ENCODE measurements at regions not wholly inside any gene's neighbourhood (a gene's known extent, or its start where the extent isn't known, plus 50 kb on each side); places are given as distances from the start of the nearest gene placed in this dataset.

GRCh38 chr11:45512471-45513148, 152.8 kb downstream of the CHST1 start:
- TF ChIP-seq, protein P1, sequence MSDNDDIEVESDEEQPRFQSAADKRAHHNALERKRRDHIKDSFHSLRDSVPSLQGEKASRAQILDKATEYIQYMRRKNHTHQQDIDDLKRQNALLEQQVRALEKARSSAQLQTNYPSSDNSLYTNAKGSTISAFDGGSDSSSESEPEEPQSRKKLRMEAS (IDR thresholded peaks at IDR 0.05) = no peak
- TF ChIP-seq FOXA1 (IDR thresholded peaks at IDR 0.05) (no peak), HNF4G (IDR thresholded peaks at IDR 0.05) (no peak), ZBTB33 (IDR thresholded peaks at IDR 0.05) (no peak), REST (IDR thresholded peaks at IDR 0.05) (no peak), SP1 (IDR thresholded peaks at IDR 0.05) (no peak), GABPA (IDR thresholded peaks at IDR 0.05 in 1 of 2, conservative IDR thresholded peaks at IDR 0.05 in 1 of 2) (no peak)
- TF ChIP-seq, protein P2, sequence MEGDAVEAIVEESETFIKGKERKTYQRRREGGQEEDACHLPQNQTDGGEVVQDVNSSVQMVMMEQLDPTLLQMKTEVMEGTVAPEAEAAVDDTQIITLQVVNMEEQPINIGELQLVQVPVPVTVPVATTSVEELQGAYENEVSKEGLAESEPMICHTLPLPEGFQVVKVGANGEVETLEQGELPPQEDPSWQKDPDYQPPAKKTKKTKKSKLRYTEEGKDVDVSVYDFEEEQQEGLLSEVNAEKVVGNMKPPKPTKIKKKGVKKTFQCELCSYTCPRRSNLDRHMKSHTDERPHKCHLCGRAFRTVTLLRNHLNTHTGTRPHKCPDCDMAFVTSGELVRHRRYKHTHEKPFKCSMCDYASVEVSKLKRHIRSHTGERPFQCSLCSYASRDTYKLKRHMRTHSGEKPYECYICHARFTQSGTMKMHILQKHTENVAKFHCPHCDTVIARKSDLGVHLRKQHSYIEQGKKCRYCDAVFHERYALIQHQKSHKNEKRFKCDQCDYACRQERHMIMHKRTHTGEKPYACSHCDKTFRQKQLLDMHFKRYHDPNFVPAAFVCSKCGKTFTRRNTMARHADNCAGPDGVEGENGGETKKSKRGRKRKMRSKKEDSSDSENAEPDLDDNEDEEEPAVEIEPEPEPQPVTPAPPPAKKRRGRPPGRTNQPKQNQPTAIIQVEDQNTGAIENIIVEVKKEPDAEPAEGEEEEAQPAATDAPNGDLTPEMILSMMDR (IDR thresholded peaks at IDR 0.05; ENCODE audit: low read depth, low read length, missing input control) = no peak

Data from liver (tissue), 3 donors.